GM12878 (cell line): ENCODE measurements at regions not wholly inside any gene's neighbourhood (a gene's known extent, or its start where the extent isn't known, plus 50 kb on each side); places are given as distances from the start of the nearest gene placed in this dataset.

ENCODE experiments used
- ATAC-seq: fragments of 200-7000 bp; cut with Tn5 transposase; 3 replicates; pipeline ENCODE4 v1.9.1; 2020; ENCODE audit warnings: mild to moderate bottlenecking, moderate library complexity
- BruUV-seq: library from RNA; stranded (reverse); fragments of 400-500 nt; replicated peaks from 2 replicates; lab custom pipeline; 2021; lab: Mats Ljungman, UMichigan
- CTCF ChIA-PET: fragments of 300-600 bp; sonication (Branson Sonifier 250); formaldehyde crosslinking; extraction: SDS; loops from one replicate; lab custom pipeline; 2021; ENCODE audit warnings: inconsistent platforms; lab: Yijun Ruan, JAX
- POLR2A ChIA-PET: fragments of 350-600 bp; formaldehyde crosslinking; extraction: SDS; loops from one replicate; lab custom pipeline; 2021; ENCODE audit warnings: inconsistent platforms; lab: Charles Lee
- RAD21 ChIA-PET: fragments of 300-600 bp; sonication (Branson Sonifier 250); formaldehyde crosslinking; loops from one replicate; lab custom pipeline; 2023; ENCODE audit warnings: antibody characterized with exemption; ENCODE audit not compliant: unreplicated experiment; lab: Charles Lee
- SMC1A ChIA-PET: fragments of 300-600 bp; sonication (Branson Sonifier 250); formaldehyde crosslinking; loops from one replicate; lab custom pipeline; 2023; ENCODE audit not compliant: unreplicated experiment, uncharacterized antibody; lab: Charles Lee
- DNase-seq: peaks from one replicate; pipeline ENCODE4 v3.0.0-alpha.2; 2011; ENCODE audit warnings: low read depth, low spot score
- FAIRE-seq: peaks from 3 replicates; lab custom pipeline; 2011; peaks lifted over from hg19 to GRCh38; lab: Jason Lieb, UNC
- H2AFZ ChIP-seq: 2 replicates; pipeline ENCODE4 v1.6.0; 2011; ENCODE audit warnings: low read depth, low read length, control low read depth; ENCODE audit not compliant: control insufficient read depth
- H3K27ac ChIP-seq: 2 replicates; pipeline ENCODE4 v1.5.1; 2011; ENCODE audit warnings: control low read depth; ENCODE audit not compliant: control insufficient read depth, insufficient read depth
- H3K27me3 ChIP-seq, 2 experiments: replicated peaks in 1 of 2; 2 replicates each; pipeline versions ENCODE4 v1.6.0 to v1.6.1; 2011; ENCODE audit warnings: low read length in 1 of 2; ENCODE audit not compliant: control insufficient read depth in 2 of 2, insufficient read depth in 2 of 2
- H3K36me3 ChIP-seq, 2 experiments: 2 replicates each; pipeline ENCODE4 v1.5.1; 2011; ENCODE audit warnings: low read length in 1 of 2; ENCODE audit not compliant: control insufficient read depth in 2 of 2, insufficient read depth in 2 of 2
- H3K4me1 ChIP-seq: 2 replicates; pipeline ENCODE4 v1.6.1; 2011; ENCODE audit warnings: mild to moderate bottlenecking, low read length, moderate library complexity, mixed read lengths; ENCODE audit not compliant: control insufficient read depth, insufficient read depth
- H3K4me2 ChIP-seq: 2 replicates; pipeline ENCODE4 v1.6.0; 2011; ENCODE audit warnings: control low read depth; ENCODE audit not compliant: control insufficient read depth, insufficient read depth
- H3K4me3 ChIP-seq: fragments of 200-600 bp; sonication (generic); 2 replicates; pipeline ENCODE4 v1.5.1; 2016
- H3K79me2 ChIP-seq: 2 replicates; pipeline ENCODE4 v1.6.0; 2011; ENCODE audit warnings: low read length; ENCODE audit not compliant: control insufficient read depth, insufficient read depth
- H3K9ac ChIP-seq: 2 replicates; pipeline ENCODE4 v1.8.0; 2011; ENCODE audit warnings: low read length, control low read depth, mixed read lengths; ENCODE audit not compliant: control insufficient read depth, insufficient read depth
- H3K9me3 ChIP-seq: replicated peaks from 3 replicates; pipeline ENCODE4 v1.5.1; 2011; ENCODE audit warnings: mild to moderate bottlenecking, low read length; ENCODE audit not compliant: control insufficient read depth, insufficient read depth
- H4K20me1 ChIP-seq: 2 replicates; pipeline ENCODE4 v1.6.0; 2011; ENCODE audit not compliant: control insufficient read depth, insufficient read depth
- BMI1 ChIP-seq: fragments of 450-650 bp; IDR thresholded peaks from 2 replicates; pipeline ENCODE4 v1.6.1; 2016; ENCODE audit warnings: mild to moderate bottlenecking, moderate library complexity, borderline replicate concordance
- CBX3 ChIP-seq: fragments of 200-600 bp; sonication (generic); IDR thresholded peaks from 2 replicates; pipeline ENCODE4 v1.6.1; 2016; ENCODE audit warnings: low read depth, borderline replicate concordance
- CREB1 ChIP-seq: IDR thresholded peaks from 2 replicates; pipeline ENCODE4 v1.6.1; 2012; ENCODE audit warnings: low read depth, mild to moderate bottlenecking, inconsistent platforms
- CREM ChIP-seq: IDR thresholded peaks from 2 replicates; pipeline ENCODE4 v1.6.1; 2014; ENCODE audit warnings: antibody characterized with exemption, low read depth
- DPF2 ChIP-seq: fragments of 450-650 bp; IDR thresholded peaks from 2 replicates; pipeline ENCODE4 v1.6.1; 2017; ENCODE audit warnings: mild to moderate bottlenecking
- EED ChIP-seq: sonication (generic); IDR thresholded peaks from 2 replicates; pipeline ENCODE4 v1.6.1; 2016; ENCODE audit warnings: antibody characterized with exemption, low read depth
- EP300 ChIP-seq, 2 experiments: fragments of 150-350 bp in 1 of 2; IDR thresholded peaks; 2 replicates each; pipeline ENCODE4 v1.6.1; 2011 to 2012; ENCODE audit warnings: low read depth in 2 of 2, low read length in 2 of 2, borderline replicate concordance in 1 of 2, improper control_type of control experiment in 1 of 2, inconsistent platforms in 1 of 2; ENCODE audit not compliant: control insufficient read depth in 1 of 2
- ETV6 ChIP-seq, 2 experiments: fragments of 450-650 bp in 1 of 2; IDR thresholded peaks in 1 of 2; conservative IDR thresholded peaks in 1 of 2; 2 replicates each; pipeline ENCODE4 v1.6.1; 2014; ENCODE audit warnings: antibody characterized with exemption in 1 of 2, borderline replicate concordance in 1 of 2, low read depth in 1 of 2, mild to moderate bottlenecking in 1 of 2, moderate library complexity in 1 of 2
- FOXK2 ChIP-seq: fragments of 450-650 bp; IDR thresholded peaks from 2 replicates; pipeline ENCODE4 v1.6.1; 2017; ENCODE audit warnings: mild to moderate bottlenecking, moderate library complexity
- HDGF ChIP-seq: fragments of 450-650 bp; IDR thresholded peaks from 2 replicates; pipeline ENCODE4 v1.6.1; 2016; ENCODE audit warnings: antibody characterized with exemption
- IKZF2 ChIP-seq, 2 experiments: fragments of 450-650 bp; IDR thresholded peaks; 2 replicates each; pipeline ENCODE4 v1.6.1; 2017; ENCODE audit warnings: mild to moderate bottlenecking in 2 of 2, moderate library complexity in 2 of 2
- IRF3 ChIP-seq: fragments of 450-650 bp; IDR thresholded peaks from 2 replicates; pipeline ENCODE4 v1.6.1; 2014; ENCODE audit warnings: mild to moderate bottlenecking
- MEF2A ChIP-seq: IDR thresholded peaks from 2 replicates; pipeline ENCODE4 v1.6.1; 2011; ENCODE audit warnings: low read depth, mild to moderate bottlenecking, low read length, moderate library complexity; ENCODE audit not compliant: insufficient read depth
- MTA2 ChIP-seq: fragments of 450-650 bp; IDR thresholded peaks from 2 replicates; pipeline ENCODE4 v1.6.1; 2016; ENCODE audit warnings: low read depth, mild to moderate bottlenecking, moderate library complexity
- MYB ChIP-seq: fragments of 150-350 bp; IDR thresholded peaks from 2 replicates; pipeline ENCODE4 v1.6.1; 2014; ENCODE audit warnings: mild to moderate bottlenecking, low read depth, low read length, borderline replicate concordance
- NFXL1 ChIP-seq: fragments of 450-650 bp; IDR thresholded peaks from 2 replicates; pipeline ENCODE4 v1.6.1; 2017; ENCODE audit warnings: antibody characterized with exemption, mild to moderate bottlenecking, borderline replicate concordance
- NFYA ChIP-seq: IDR thresholded peaks from 2 replicates; pipeline ENCODE4 v1.6.1; 2011; ENCODE audit warnings: low read depth, mild to moderate bottlenecking, low read length, improper control_type of control experiment, borderline replicate concordance
- NFYB ChIP-seq: IDR thresholded peaks from 2 replicates; pipeline ENCODE4 v1.6.1; 2011; ENCODE audit warnings: low read depth, mild to moderate bottlenecking, low read length, improper control_type of control experiment, moderate library complexity; ENCODE audit not compliant: insufficient read depth
- NRF1 ChIP-seq: conservative IDR thresholded peaks from 2 replicates; pipeline ENCODE4 v1.6.1; 2011; ENCODE audit warnings: mild to moderate bottlenecking, low read depth, low read length, improper control_type of control experiment
- PML ChIP-seq: IDR thresholded peaks from 2 replicates; pipeline ENCODE4 v1.6.1; 2012; ENCODE audit warnings: low read length, inconsistent platforms
- SREBF2 ChIP-seq: IDR thresholded peaks from 2 replicates; pipeline ENCODE4 v1.6.1; 2012; ENCODE audit warnings: mild to moderate bottlenecking, low read length
- TBL1XR1 ChIP-seq: IDR thresholded peaks from 2 replicates; pipeline ENCODE4 v1.6.1; 2012; ENCODE audit warnings: low read depth, low read length, improper control_type of control experiment
- TCF3 ChIP-seq: IDR thresholded peaks from 2 replicates; pipeline ENCODE4 v1.6.1; 2012; ENCODE audit warnings: low read depth, mild to moderate bottlenecking, low read length, borderline replicate concordance; ENCODE audit not compliant: insufficient read depth
- WRNIP1 ChIP-seq: IDR thresholded peaks from 2 replicates; pipeline ENCODE4 v1.6.1; 2011; ENCODE audit warnings: low read depth, low read length, improper control_type of control experiment, borderline replicate concordance
- WGBS: methylation state at CpG from one replicate; pipeline ENCODE4 v1.1.6; 2016; ENCODE audit warnings: low lambda C conversion rate; ENCODE audit not compliant: insufficient replicate concordance, insufficient coverage; ENCODE audit errors: missing lambda C conversion rate; 5-methylcytosine and 5-hydroxymethylcytosine counted together
- in situ Hi-C: fragments of 300-500 bp; cut with MboI; formaldehyde crosslinking; loops from 9 replicates; pipeline ENCODE4 v1.14.3; 2018; ENCODE audit warnings: mixed read lengths
- intact Hi-C: fragments of 100-400 bp; cut with micrococcal nuclease; formaldehyde crosslinking; loops from one replicate; pipeline ENCODE4 v1.14.2; 2022; ENCODE audit not compliant: unreplicated experiment

GRCh38 chr5:120103495-120103894, 360.6 kb upstream of the PRR16 start (continued):
- TF ChIP-seq CREB1 (no peak), CBX3 (no peak), HDGF (no peak), ETV6 (conservative IDR thresholded peaks at IDR 0.05 in 1 of 2, IDR thresholded peaks at IDR 0.05 in 1 of 2; ENCODE audit: borderline replicate concordance in 1 of 2, low read depth in 1 of 2) (no peak), IRF3 (no peak), MTA2 (no peak), NRF1 (no peak)

DNA sequence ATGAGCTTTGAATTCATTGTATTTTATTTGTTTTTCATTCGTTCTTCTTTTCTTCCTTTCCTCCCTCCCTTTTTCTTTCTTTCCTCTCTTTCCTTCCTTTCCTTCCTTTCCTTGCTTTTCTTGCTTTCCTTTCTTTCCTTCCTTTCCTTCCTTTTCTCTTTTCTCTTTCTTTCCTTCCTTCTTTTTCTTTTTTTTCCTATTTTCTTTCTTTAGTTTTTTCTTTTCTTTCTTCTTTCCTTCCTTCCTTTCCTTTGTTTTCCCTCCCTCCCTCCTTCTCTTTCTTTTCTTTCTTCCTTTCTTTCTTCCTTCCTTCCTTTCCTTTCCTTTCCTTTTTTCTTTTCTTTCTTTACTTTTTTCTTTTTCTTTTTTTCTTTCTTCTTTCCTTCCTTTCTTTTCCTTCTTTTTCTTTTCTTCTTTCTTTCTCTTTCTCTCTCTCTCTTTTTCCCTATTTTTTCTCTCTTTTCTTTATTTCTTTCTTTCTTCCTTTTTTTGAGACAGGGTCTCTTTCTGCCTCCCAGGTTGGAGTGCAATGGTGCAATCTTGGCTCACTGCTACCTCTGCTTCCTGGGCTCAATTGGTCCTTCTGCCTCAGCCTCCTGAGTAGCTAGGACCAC, 357.1 kb upstream of the PRR16 start:
- H3K36me3 ChIP-seq: no peaks in the 10 kb centered on the region
- DNase-seq (no peak), FAIRE-seq (no peak), ATAC-seq (no peak)
- WGBS: 38% methylated on average over 1 of the region's 1 CpG
- no peak overlapping the region for H2AFZ ChIP-seq
- ChIA-PET SMC1A (no interaction called here), POLR2A (no interaction called here), CTCF (no interaction called here), RAD21 (no interaction called here)
- H3K27ac ChIP-seq: no peak overlapping the region
- no peaks in the 10 kb centered on the region for H3K4me1 ChIP-seq
- in situ Hi-C loops: no loop called here
- BruUV-seq: no TSS peak
- no peaks in the 10 kb centered on the region for H3K27me3 ChIP-seq
- H3K4me3 ChIP-seq: no peak overlapping the region
- no peaks in the 10 kb centered on the region for H4K20me1 ChIP-seq
- TF ChIP-seq MEF2A (no peak), PML (no peak), IRF3 (no peak), IKZF2 (IDR thresholded peaks at IDR 0.05) (no peak), TCF3 (no peak), FOXK2 (no peak), WRNIP1 (no peak), NFYA (no peak), DPF2 (no peak), BMI1 (no peak), CREM (no peak), NFXL1 (no peak), EED (no peak), MYB (no peak), EP300 (IDR thresholded peaks at IDR 0.05; ENCODE audit: borderline replicate concordance in 1 of 2, control insufficient read depth in 1 of 2, low read depth in 2 of 2, low read length in 2 of 2) (no peak), MTA2 (no peak), NFYB (no peak), TBL1XR1 (no peak), SREBF2 (no peak)
- intact Hi-C loops: no loop called here
- no peak overlapping the region for H3K9ac ChIP-seq
- no peak overlapping the region for H3K4me2 ChIP-seq
- H3K9me3 ChIP-seq: no peaks in the 10 kb centered on the region
- H3K79me2 ChIP-seq: no peaks in the 10 kb centered on the region
